ENCODE measurements at regions not wholly inside any gene's neighbourhood (a gene's known extent, or its start where the extent isn't known, plus 50 kb on each side); places are given as distances from the start of the nearest gene placed in this dataset.

GRCh38 chr4:152165846-152166245 lies 370.0 kb downstream of the FBXW7 start:
- no peak overlapping the region for H3K4me3 ChIP-seq (ENCODE audit: low read depth, low read length)
- DNase-seq (ENCODE audit: low read depth): no peak
- no peak for TF ChIP-seq CTCF (IDR thresholded peaks at IDR 0.05; ENCODE audit: insufficient read depth, low read depth, low read length, missing control alignments)

DNA sequence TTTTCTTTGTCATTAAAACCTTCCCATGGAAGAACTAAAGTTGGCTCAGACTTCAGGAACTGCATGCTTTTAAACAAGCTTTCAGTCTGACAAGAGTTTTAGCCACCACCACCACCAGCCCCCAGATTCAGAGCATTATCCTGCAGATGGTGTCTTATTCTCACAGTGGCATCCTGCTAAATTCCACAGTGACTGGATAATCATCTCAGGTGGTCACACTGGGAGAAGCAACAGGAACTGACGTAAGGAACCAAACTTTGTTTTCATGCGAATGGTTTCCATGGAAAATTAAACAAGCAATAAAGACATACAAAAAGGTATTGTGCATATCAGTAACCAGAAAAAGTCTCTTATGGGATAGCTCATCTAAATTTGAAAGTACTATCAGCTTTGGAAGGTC lies 370.7 kb downstream of the FBXW7 start:
- H3K4me3 ChIP-seq (ENCODE audit: low read depth, low read length): no peak overlapping the region
- DNase-seq (ENCODE audit: low read depth): no peak
- no peak for TF ChIP-seq CTCF (IDR thresholded peaks at IDR 0.05; ENCODE audit: insufficient read depth, low read depth, low read length, missing control alignments)

DNA sequence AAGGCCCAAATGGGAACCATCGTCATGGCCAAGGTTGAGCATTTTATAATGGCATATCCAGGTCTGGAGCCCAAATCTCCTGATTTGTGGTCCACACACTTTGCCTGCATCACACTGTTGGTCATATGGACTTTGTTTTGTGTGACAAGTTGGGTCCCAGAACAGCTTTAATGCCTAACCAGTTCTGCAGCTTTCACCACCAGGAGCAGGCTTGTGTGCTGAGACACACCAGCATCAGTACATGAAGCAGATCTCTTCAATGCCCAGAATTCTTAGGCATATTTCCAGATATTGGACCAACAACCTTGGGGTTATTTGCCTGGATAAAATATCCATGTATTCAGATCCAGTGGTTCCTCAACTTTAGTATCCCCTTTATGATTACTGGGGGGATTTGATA lies 371.3 kb downstream of the FBXW7 start:
- TF ChIP-seq CTCF (IDR thresholded peaks at IDR 0.05; ENCODE audit: insufficient read depth, low read depth, low read length, missing control alignments): no peak
- no peak for DNase-seq (ENCODE audit: low read depth)
- H3K4me3 ChIP-seq (ENCODE audit: low read depth, low read length): no peak overlapping the region

DNA sequence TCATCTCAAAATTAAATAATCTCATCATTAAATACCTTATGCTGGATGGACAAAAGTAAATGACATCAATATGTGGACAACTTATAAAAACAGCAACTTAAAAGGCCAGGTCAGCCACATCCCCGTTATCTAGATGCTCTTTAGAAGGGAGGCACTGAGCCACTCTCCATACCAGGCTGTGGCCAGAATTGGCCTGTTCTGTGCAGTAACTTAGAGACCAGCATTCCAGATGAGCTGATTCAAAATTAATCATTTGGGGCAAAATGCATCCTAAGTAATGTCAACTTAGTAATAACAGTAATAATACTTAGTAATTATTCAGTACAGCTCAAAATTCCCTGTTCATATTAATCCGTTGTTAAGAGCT lies 373.6 kb downstream of the FBXW7 start:
- H3K4me3 ChIP-seq (ENCODE audit: low read depth, low read length): no peak overlapping the region
- no peak for DNase-seq (ENCODE audit: low read depth)
- TF ChIP-seq CTCF (IDR thresholded peaks at IDR 0.05; ENCODE audit: insufficient read depth, low read depth, low read length, missing control alignments): no peak

DNA sequence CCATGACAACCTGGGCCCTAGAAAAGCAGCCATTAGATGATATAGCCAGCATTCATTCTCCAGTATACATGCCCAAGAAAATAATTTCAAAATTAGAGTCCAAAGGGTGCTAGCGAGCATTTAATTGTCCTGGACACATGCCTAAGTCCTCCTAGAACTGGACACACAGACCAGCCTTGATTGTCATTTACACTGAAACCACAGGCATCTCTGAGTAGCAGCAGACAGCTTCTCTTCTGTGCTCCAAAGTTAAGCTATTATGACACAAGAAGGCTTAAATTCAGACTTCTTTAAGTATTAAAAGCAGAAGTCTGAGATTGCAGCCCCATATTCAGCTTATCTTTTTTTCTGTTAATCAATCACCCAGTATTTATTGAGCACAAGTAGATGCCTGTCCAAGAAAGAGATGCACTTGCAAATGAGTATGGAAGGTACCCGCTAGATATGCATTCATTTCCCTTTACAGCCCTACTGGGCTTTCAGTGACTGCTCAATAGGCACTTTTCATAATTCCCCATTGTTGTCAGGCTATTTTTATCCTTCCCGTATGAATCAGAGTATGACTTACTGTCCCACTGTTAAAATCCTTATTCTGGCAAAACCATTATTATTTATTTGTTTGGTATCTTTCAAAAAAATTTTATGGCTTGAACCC lies 374.1 kb downstream of the FBXW7 start:
- no peak overlapping the region for H3K4me3 ChIP-seq (ENCODE audit: low read depth, low read length)
- TF ChIP-seq CTCF (IDR thresholded peaks at IDR 0.05; ENCODE audit: insufficient read depth, low read depth, low read length, missing control alignments): no peak
- DNase-seq (ENCODE audit: low read depth): no peak

DNA sequence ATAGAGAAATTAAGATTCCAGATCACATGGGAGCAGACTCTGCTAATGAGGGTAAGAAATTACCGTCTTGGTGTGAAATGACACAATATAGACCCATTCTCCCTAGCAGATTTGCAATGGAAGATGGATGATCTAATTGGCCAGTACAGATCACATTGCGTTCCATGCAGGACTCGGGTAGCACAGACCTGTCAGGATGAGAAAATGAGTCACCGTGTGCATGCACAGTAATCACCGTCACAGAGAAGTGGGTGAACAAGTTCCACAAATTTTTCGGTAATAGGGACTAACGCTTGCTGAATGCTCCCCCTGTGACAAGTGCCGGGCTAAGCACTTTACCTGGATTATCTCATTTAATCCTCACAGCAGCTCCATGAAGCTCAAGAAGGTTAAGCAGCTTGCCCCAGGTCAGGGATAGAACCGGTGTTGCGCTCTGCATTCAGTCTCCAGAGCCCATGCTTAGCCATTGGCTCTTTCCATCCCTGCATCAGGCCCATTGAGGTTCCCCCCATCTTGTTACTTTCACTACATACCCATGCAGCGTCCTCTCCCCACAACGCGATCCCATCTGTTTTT lies 375.6 kb downstream of the FBXW7 start:
- H3K4me3 ChIP-seq (ENCODE audit: low read depth, low read length): no peak overlapping the region
- DNase-seq (ENCODE audit: low read depth): no peak
- TF ChIP-seq CTCF (IDR thresholded peaks at IDR 0.05; ENCODE audit: insufficient read depth, low read depth, low read length, missing control alignments): no peak

- no peak for DNase-seq (ENCODE audit: low read depth)
- no peak overlapping the region for H3K4me3 ChIP-seq (ENCODE audit: low read depth, low read length)
- TF ChIP-seq CTCF (IDR thresholded peaks at IDR 0.05; ENCODE audit: insufficient read depth, low read depth, low read length, missing control alignments): no peak
Measured at GRCh38 chr4:152159773-152160172, 376.1 kb downstream of the FBXW7 start.
